ENCODE measurements at regions not wholly inside any gene's neighbourhood (a gene's known extent, or its start where the extent isn't known, plus 50 kb on each side); places are given as distances from the start of the nearest gene placed in this dataset.
"Not testable (repeated sequence)": the region's sequence is repeated elsewhere in the genome, so short reads cannot be mapped to it uniquely, and the experiment has no call there.

- Mint-ChIP-seq H3K4me1 (peaks cover 7% of the 10 kb centered on the region), H3K36me3 (ENCODE audit: low read depth) (no peaks in the 10 kb centered on the region), H3K27me3 (ENCODE audit: low read depth) (no peaks in the 10 kb centered on the region), H3K4me3 (no peak overlapping the region), H3K9me3 (peaks cover 8% of the 10 kb centered on the region), H3K27ac (no peak overlapping the region)
- TF ChIP-seq, protein P1, sequence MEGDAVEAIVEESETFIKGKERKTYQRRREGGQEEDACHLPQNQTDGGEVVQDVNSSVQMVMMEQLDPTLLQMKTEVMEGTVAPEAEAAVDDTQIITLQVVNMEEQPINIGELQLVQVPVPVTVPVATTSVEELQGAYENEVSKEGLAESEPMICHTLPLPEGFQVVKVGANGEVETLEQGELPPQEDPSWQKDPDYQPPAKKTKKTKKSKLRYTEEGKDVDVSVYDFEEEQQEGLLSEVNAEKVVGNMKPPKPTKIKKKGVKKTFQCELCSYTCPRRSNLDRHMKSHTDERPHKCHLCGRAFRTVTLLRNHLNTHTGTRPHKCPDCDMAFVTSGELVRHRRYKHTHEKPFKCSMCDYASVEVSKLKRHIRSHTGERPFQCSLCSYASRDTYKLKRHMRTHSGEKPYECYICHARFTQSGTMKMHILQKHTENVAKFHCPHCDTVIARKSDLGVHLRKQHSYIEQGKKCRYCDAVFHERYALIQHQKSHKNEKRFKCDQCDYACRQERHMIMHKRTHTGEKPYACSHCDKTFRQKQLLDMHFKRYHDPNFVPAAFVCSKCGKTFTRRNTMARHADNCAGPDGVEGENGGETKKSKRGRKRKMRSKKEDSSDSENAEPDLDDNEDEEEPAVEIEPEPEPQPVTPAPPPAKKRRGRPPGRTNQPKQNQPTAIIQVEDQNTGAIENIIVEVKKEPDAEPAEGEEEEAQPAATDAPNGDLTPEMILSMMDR (IDR thresholded peaks at IDR 0.05; ENCODE audit: unreplicated experiment in 3 of 3) = no peak
Observed at GRCh38 chr3:165918657-165918979, 81.4 kb upstream of the BCHE start.

DNA sequence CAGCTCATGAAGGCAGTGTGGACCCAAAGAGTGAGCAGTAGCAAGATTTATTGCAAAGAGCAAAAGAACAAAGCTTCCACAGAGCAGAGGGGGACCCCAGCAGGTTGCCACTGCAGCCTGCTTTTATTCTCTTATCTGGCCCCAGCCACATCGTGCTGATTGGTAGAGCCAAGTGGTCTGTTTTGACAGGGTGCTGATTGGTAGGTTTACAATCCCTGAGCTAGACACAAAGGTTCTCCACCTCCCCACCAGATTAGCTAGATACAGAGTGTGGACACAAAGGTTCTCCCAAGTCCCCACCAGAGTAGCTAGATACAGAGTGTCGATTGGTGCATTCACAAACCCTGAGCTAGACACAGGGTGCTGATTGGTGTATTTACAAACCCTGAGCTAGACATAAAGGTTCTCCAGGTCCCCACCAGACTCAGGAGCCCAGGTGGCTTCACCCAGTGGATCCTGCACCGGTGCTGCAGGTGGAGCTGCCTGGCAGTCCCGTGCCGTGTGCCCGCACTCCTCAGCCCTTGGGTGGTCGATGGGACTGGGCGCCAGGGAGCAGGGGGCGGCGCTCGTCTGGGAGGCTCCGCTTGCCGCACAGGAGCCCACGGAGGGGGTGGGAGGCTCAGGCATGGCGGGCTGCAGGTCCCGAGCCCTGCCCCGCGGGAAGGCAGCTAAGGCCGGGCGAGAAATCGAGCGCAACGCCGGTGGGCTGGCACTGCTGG, 80.9 kb upstream of the BCHE start:
- H3K36me3 Mint-ChIP-seq (ENCODE audit: low read depth); H3K27me3 Mint-ChIP-seq (ENCODE audit: low read depth); H3K4me1 Mint-ChIP-seq; H3K4me3 Mint-ChIP-seq; H3K9me3 Mint-ChIP-seq: not testable (repeated sequence)
- H3K27ac Mint-ChIP-seq = peak overlapping the region in 1 of 3 experiments; percentile 21

- not testable (repeated sequence) for H3K4me1 Mint-ChIP-seq; H3K36me3 Mint-ChIP-seq (ENCODE audit: low read depth); H3K27ac Mint-ChIP-seq; H3K4me3 Mint-ChIP-seq; H3K9me3 Mint-ChIP-seq; H3K27me3 Mint-ChIP-seq (ENCODE audit: low read depth)
Observed at GRCh38 chr3:165915104-165915503, 77.9 kb upstream of the BCHE start.

- H3K27me3 Mint-ChIP-seq (ENCODE audit: low read depth) = no peaks in the 10 kb centered on the region
- H3K9me3 Mint-ChIP-seq = no peaks in the 10 kb centered on the region
- no peak overlapping the region for H3K4me3 Mint-ChIP-seq
- H3K27ac Mint-ChIP-seq = no peak overlapping the region
- no peaks in the 10 kb centered on the region for H3K36me3 Mint-ChIP-seq (ENCODE audit: low read depth)
- TF ChIP-seq, protein P1 (IDR thresholded peaks at IDR 0.05; ENCODE audit: unreplicated experiment in 3 of 3) = no peak
- H3K4me1 Mint-ChIP-seq = no peaks in the 10 kb centered on the region
Observed at GRCh38 chr3:165903885-165904630, 66.8 kb upstream of the BCHE start.

- Mint-ChIP-seq H3K4me3 (no peak overlapping the region), H3K36me3 (ENCODE audit: low read depth) (no peaks in the 10 kb centered on the region), H3K27me3 (ENCODE audit: low read depth) (no peaks in the 10 kb centered on the region), H3K4me1 (no peaks in the 10 kb centered on the region), H3K9me3 (no peaks in the 10 kb centered on the region), H3K27ac (no peak overlapping the region)
- TF ChIP-seq, protein P1 (IDR thresholded peaks at IDR 0.05; ENCODE audit: unreplicated experiment in 3 of 3) = no peak
Observed at GRCh38 chr3:165899066-165899465, 61.8 kb upstream of the BCHE start.

GRCh38 chr3:165897137-165897536, 59.9 kb upstream of the BCHE start:
- H3K4me3 Mint-ChIP-seq = no peak overlapping the region
- no peaks in the 10 kb centered on the region for H3K36me3 Mint-ChIP-seq (ENCODE audit: low read depth)
- TF ChIP-seq, protein P1 (IDR thresholded peaks at IDR 0.05; ENCODE audit: unreplicated experiment in 3 of 3) = no peak
- no peaks in the 10 kb centered on the region for H3K4me1 Mint-ChIP-seq
- no peak overlapping the region for H3K27ac Mint-ChIP-seq
- no peaks in the 10 kb centered on the region for H3K9me3 Mint-ChIP-seq
- no peaks in the 10 kb centered on the region for H3K27me3 Mint-ChIP-seq (ENCODE audit: low read depth)

DNA sequence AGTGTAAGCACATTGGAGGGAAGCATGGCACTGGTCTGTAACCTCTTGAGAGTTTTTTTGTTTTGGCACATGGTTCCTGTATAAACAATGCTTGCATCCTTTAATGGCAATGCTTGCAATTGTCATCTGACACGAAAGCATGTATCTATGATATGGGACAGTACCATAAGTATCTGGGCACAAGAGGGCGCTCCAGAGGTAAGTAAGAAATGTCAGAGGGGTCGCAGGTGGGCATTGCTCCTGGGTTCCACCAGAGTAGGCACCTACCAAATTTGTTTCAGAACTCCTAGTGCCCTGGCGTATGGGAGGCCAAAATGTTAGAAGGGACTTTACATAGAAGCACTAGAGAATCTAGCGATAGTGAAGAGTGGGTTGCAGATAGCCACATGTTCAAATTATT, 58.7 kb upstream of the BCHE start:
- Mint-ChIP-seq H3K36me3 (ENCODE audit: low read depth) (no peaks in the 10 kb centered on the region), H3K4me3 (no peak overlapping the region), H3K27me3 (ENCODE audit: low read depth) (no peaks in the 10 kb centered on the region), H3K9me3 (no peaks in the 10 kb centered on the region), H3K4me1 (peaks cover 5% of the 10 kb centered on the region), H3K27ac (no peak overlapping the region)
- TF ChIP-seq, protein P1 (IDR thresholded peaks at IDR 0.05; ENCODE audit: unreplicated experiment in 3 of 3) = peak in 1 of 3 experiments; percentile 33

Measured in nephron (organoid).